GM03348 (cell line): ENCODE measurements at regions not wholly inside any gene's neighbourhood (a gene's known extent, or its start where the extent isn't known, plus 50 kb on each side); places are given as distances from the start of the nearest gene placed in this dataset.
A peak's percentile ranks its signal among the peaks of the same experiment; 100 is the strongest.
"Not testable (repeated sequence)": the region's sequence is repeated elsewhere in the genome, so short reads cannot be mapped to it uniquely, and the experiment has no call there.

Source experiments
- DNase-seq: peaks from one replicate; pipeline ENCODE4 v3.0.0; 2012; ENCODE audit warnings: low spot score

- peak; percentile 71 for DNase-seq
Measured at GRCh38 chr11:13169709-13170108, 107.9 kb upstream of the BMAL1 start.

GRCh38 chr11:13174090-13174489 is 103.5 kb upstream of the BMAL1 start:
- DNase-seq: no peak

GRCh38 chr11:13183094-13183825 is 94.3 kb upstream of the BMAL1 start:
- DNase-seq: peak; percentile 68

GRCh38 chr11:13183826-13184196 is 93.8 kb upstream of the BMAL1 start:
- DNase-seq: no peak

- DNase-seq: no peak
Measured at GRCh38 chr11:13184295-13184794, 93.2 kb upstream of the BMAL1 start.

GRCh38 chr11:13188179-13188578 is 89.4 kb upstream of the BMAL1 start:
- no peak for DNase-seq

GRCh38 chr11:13189561-13190426 is 87.8 kb upstream of the BMAL1 start:
- DNase-seq: no peak

- DNase-seq: no peak
Measured at GRCh38 chr11:13193613-13194012, 84.0 kb upstream of the BMAL1 start.

- DNase-seq: not testable (repeated sequence)
Measured at GRCh38 chr11:13197374-13197773, 80.2 kb upstream of the BMAL1 start.

GRCh38 chr11:13205486-13205885 is 72.1 kb upstream of the BMAL1 start:
- no peak for DNase-seq

GRCh38 chr11:13206086-13206640 is 71.4 kb upstream of the BMAL1 start:
- no peak for DNase-seq

GRCh38 chr11:13207270-13207664 is 70.3 kb upstream of the BMAL1 start:
- no peak for DNase-seq

GRCh38 chr11:13207665-13208594 is 69.7 kb upstream of the BMAL1 start:
- peak; percentile 74 for DNase-seq

GRCh38 chr11:13208921-13209320 is 68.7 kb upstream of the BMAL1 start:
- no peak for DNase-seq

- no peak for DNase-seq
Measured at GRCh38 chr11:13209379-13209778, 68.2 kb upstream of the BMAL1 start.

GRCh38 chr11:13210424-13210823 is 67.2 kb upstream of the BMAL1 start:
- peak; percentile 55 for DNase-seq

GRCh38 chr11:13214276-13214675 is 63.3 kb upstream of the BMAL1 start:
- peak; percentile 30 for DNase-seq

- DNase-seq: peak; percentile 63
Measured at GRCh38 chr11:13215149-13215548, 62.4 kb upstream of the BMAL1 start.

GRCh38 chr11:13216019-13216710 is 61.4 kb upstream of the BMAL1 start:
- DNase-seq: peak; percentile 92

GRCh38 chr11:13216711-13217075 is 60.9 kb upstream of the BMAL1 start:
- no peak for DNase-seq

GRCh38 chr11:13218685-13219084 is 58.9 kb upstream of the BMAL1 start:
- not testable (repeated sequence) for DNase-seq
